ENCODE measurements at regions not wholly inside any gene's neighbourhood (a gene's known extent, or its start where the extent isn't known, plus 50 kb on each side); places are given as distances from the start of the nearest gene placed in this dataset.

- Histone ChIP-seq H3K27ac (ENCODE audit: extremely low read depth, low read depth, low read length) (no peak overlapping the region), H4K20me1 (replicated peaks; ENCODE audit: control insufficient read depth, insufficient read depth, low read length) (no peaks in the 10 kb centered on the region)
- TF ChIP-seq MNT (conservative IDR thresholded peaks at IDR 0.05): 0 out of 4 replicates have a peak, but pooled peaks of 1 of the 2 experiments have one; percentile 38
- TF ChIP-seq ZFP36 (IDR thresholded peaks at IDR 0.05; ENCODE audit: low read depth, low read length, partially characterized antibody): peak; percentile 88
- TF ChIP-seq CEBPB (tag; IDR thresholded peaks at IDR 0.05): no peak
- no peak for TF ChIP-seq RFX5 (IDR thresholded peaks at IDR 0.05; ENCODE audit: low read depth, low read length)
- TF ChIP-seq ZNF165 (CRISPR knock-in tag; IDR thresholded peaks at IDR 0.05; ENCODE audit: borderline replicate concordance): peak; percentile 78; the same call in 1 of the 2 replicates
- TF ChIP-seq ZNF24 (IDR thresholded peaks at IDR 0.05): no peak
- peak; percentile 78 for TF ChIP-seq MGA (IDR thresholded peaks at IDR 0.05)
- TF ChIP-seq HMG20A (CRISPR knock-in tag; conservative IDR thresholded peaks at IDR 0.05): no peak
These were observed 224.9 kb upstream of the JUN start for GRCh38 chr1:59008599-59009347.

More at GRCh38 chr1:59008599-59009347, 224.9 kb upstream of the JUN start:
- ATAC-seq (peak; percentile 87), FAIRE-seq (peak; percentile 67), DNase-seq (ENCODE audit: extremely low read depth in 1 of 4, low spot score in 3 of 4) (peak in 2 of 4 experiments; percentile 37 to 65)
- BruUV-seq (replicated peaks): no TSS peak
- Histone ChIP-seq H3K36me3 (ENCODE audit: control insufficient read depth, insufficient read depth, low read length) (no peaks in the 10 kb centered on the region), H3K9me3 (replicated peaks; ENCODE audit: control insufficient read depth, insufficient read depth, low read depth, low read length) (no peaks in the 10 kb centered on the region), H3K9me1 (ENCODE audit: control insufficient read depth, insufficient read depth, low read length) (no peaks in the 10 kb centered on the region), H3K79me2 (ENCODE audit: control insufficient read depth, insufficient read depth, low read length) (no peaks in the 10 kb centered on the region), H3K4me1 (replicated peaks in 1 of 2; ENCODE audit: control insufficient read depth in 2 of 2, insufficient read depth in 2 of 2, low read length in 2 of 2) (peaks cover 9 to 10% of the 10 kb centered on the region in 2 experiments; a peak in 3 of 5 replicates), H2AFZ (ENCODE audit: low read depth, low read length) (peak overlapping the region; percentile 85), H3K4me2 (ENCODE audit: insufficient read depth, low read length) (no peak overlapping the region), H3K27me3 (ENCODE audit: control insufficient read depth in 2 of 2, insufficient read depth in 2 of 2, low read length in 2 of 2) (no peaks in the 10 kb centered on the region; a peak in 1 of 5 replicates), H3K9ac (ENCODE audit: insufficient read depth in 1 of 2, low read depth in 2 of 2, low read length in 2 of 2) (no peak overlapping the region), H3K4me3 (no peak overlapping the region)
- in situ Hi-C loops (cut with MboI): no loop called here
- intact Hi-C loops (cut with micrococcal nuclease): loop anchor here (10.0 kb wide), 1 partner anchor 224 kb away; the partner anchor contains the start of gene JUN
- 28% methylated on average over 8 of the region's 8 CpGs for WGBS (ENCODE audit: insufficient coverage, low coverage, missing lambda C conversion rate)
- ChIA-PET CTCF (ENCODE audit: low intra/inter-chr PET ratio) (no interaction called here), POLR2A (no interaction called here)
